Neuron (in vitro differentiated cells): ENCODE measurements at regions not wholly inside any gene's neighbourhood (a gene's known extent, or its start where the extent isn't known, plus 50 kb on each side); places are given as distances from the start of the nearest gene placed in this dataset.
"Not testable (repeated sequence)": the region's sequence is repeated elsewhere in the genome, so short reads cannot be mapped to it uniquely, and the experiment has no call there.

Experiments used
- H2AFZ ChIP-seq: one replicate; pipeline ENCODE4 v1.6.1; 2013; ENCODE audit warnings: low read depth, mild to moderate bottlenecking, inconsistent platforms, low read length, moderate library complexity
- H3K27me3 ChIP-seq: one replicate; pipeline ENCODE4 v1.6.1; 2013; ENCODE audit warnings: low read length; ENCODE audit not compliant: insufficient read depth
- H3K36me3 ChIP-seq: one replicate; pipeline ENCODE4 v1.6.1; 2013; ENCODE audit warnings: low read length; ENCODE audit not compliant: insufficient read depth
- H3K4me1 ChIP-seq: one replicate; pipeline ENCODE4 v1.6.1; 2013; ENCODE audit warnings: low read length; ENCODE audit not compliant: insufficient read depth
- H3K4me3 ChIP-seq: 2 replicates; pipeline ENCODE4 v1.5.1; 2013; ENCODE audit warnings: mild to moderate bottlenecking, low read length, moderate library complexity
- H3K9me3 ChIP-seq: one replicate; pipeline ENCODE4 v1.6.1; 2013; ENCODE audit warnings: low read length

DNA sequence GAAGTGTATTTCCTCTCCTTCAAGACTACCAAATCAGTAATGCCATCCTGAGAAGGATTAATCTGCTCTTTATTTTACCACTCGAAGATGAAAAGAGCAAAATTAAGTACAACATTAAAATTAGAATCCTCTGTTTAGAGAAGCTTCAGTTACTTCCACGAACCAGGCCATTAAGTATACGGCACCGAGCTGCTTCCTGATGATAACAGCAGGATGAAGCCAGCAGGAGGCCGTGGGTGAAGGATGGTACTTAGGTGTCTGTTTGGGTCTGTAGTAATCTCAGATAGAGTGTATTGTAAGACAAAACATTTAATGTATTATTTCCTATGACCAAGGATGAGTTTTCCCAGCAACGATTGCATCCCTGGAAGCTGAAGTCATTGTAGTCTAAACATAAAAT, 362.8 kb downstream of the SFMBT2 start:
- H2AFZ ChIP-seq, result no peak overlapping the region
- no peaks in the 10 kb centered on the region for H3K36me3 ChIP-seq
- H3K4me1 ChIP-seq, result no peaks in the 10 kb centered on the region
- no peaks in the 10 kb centered on the region for H3K27me3 ChIP-seq
- no peak overlapping the region for H3K4me3 ChIP-seq
- H3K9me3 ChIP-seq, result no peaks in the 10 kb centered on the region

DNA sequence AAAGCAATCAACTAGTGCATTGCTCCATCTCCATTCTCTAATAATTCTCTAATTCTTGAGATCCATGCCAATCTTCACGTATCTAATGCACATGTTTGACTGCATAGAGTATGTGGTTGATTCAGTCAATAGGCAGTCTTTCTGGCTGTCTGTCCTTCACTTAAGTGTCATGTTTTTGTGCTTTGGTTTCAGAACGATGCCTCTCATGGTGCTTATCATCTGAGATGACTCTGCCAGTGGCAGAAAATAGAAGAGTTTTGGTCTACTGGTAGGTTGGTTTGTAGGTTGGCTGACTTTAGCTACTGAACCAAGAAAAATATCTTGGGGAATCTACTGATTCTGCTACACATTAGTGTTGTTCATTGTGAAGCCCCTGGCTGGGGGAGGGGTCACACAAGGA, 364.2 kb downstream of the SFMBT2 start:
- no peaks in the 10 kb centered on the region for H3K36me3 ChIP-seq
- H3K4me1 ChIP-seq, result peaks cover 2% of the 10 kb centered on the region
- no peaks in the 10 kb centered on the region for H3K9me3 ChIP-seq
- no peaks in the 10 kb centered on the region for H3K27me3 ChIP-seq
- no peak overlapping the region for H2AFZ ChIP-seq
- H3K4me3 ChIP-seq, result no peak overlapping the region

DNA sequence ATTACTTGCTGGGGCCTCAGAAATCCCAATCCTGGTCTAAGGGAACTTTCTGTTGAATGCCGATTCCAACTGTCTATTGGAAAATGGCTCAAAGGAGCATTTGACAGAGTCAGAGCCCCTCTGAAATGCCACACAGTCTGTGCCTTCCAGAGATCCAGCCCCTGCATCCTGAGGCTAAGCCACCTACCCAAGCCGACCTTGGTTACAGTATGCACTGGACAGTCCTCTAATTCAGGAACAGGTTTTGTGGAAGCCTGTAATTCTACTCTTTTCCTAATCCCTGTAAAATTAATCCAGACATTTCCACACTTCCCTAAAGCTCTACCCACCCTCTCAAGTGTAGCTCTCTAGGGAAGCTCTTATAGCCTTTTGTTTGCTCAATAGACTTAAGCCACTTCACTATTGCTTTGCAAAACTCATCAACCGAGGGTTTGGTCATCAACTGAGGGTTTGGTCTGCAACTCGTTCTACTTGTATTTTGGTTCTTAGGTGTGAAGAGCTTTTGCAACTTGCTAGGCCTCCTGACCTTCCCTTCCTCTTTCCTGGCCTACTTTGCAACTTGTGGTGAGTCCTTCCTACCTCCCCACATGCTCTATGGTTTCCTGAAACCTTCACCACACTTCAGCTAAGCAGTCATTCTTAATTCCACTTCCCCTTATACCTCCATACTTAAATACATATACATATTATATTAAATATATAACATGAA, 364.8 kb downstream of the SFMBT2 start:
- Histone ChIP-seq H3K4me3 (no peak overlapping the region), H3K4me1 (peaks cover 4% of the 10 kb centered on the region), H3K9me3 (no peaks in the 10 kb centered on the region), H2AFZ (no peak overlapping the region), H3K36me3 (no peaks in the 10 kb centered on the region), H3K27me3 (no peaks in the 10 kb centered on the region)

DNA sequence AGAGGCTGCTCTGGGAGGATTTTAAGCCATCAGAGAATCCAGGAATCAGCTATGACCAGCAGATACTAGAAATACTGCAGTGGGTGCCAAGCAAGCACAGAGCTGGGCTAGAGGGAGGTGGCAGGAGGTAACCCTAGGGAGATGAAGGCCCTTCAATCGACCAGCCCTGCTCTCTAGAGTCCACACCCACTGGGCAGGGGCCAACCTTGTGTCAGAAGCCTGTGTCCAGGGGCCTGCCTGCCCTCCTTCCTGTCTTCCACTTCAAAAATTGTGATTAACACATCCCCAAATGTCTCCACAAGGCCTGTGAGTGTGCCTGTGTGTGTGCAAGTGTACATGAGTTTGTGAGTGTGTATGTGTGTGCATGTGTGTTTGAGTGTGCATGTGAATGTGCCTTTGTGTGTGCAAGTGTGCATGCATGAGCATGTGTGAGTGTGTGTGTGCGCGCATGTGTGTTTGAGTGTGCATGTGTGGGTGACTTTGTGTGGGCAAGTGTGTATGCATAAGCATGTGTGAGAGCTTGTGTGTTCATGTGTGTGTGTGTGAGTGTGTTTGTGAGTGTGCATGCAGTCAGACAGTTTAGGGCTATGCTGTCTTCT, 367.7 kb downstream of the SFMBT2 start:
- Histone ChIP-seq H3K9me3 (no peaks in the 10 kb centered on the region), H3K27me3 (no peaks in the 10 kb centered on the region), H3K4me1 (peaks cover 4% of the 10 kb centered on the region), H3K4me3 (no peak overlapping the region), H3K36me3 (no peaks in the 10 kb centered on the region), H2AFZ (no peak overlapping the region)

DNA sequence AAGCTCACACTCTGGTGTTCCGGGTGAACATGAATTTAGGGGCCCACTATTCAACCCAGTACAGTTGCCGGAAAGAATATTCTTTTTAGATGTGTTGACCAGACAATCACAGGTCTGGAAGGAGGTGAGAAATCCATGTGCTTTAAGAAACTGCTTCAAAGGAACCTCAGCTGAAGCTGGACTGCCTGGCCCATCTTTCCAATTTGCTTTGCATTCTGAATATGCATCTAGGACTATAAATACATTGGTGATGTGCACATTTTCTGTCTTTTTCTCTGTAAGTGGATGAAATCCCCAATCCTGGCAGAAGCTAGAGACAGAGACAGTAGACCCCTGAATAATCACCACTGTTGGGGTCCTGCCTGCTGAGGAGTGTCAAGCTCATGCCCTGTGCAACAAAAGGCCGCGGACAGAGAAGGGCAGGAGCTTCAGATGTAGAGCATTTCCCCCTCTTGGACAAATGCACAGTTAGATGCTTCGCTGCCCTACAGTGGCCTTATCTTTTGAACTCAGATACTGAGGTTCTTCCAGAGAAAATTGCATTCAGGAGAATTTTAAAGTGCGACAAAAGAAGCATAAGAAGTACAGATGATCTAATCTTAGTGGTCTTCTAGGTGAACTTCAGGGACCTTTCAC, 368.3 kb downstream of the SFMBT2 start:
- Histone ChIP-seq H3K4me1 (peaks cover 4% of the 10 kb centered on the region), H3K27me3 (no peaks in the 10 kb centered on the region), H2AFZ (no peak overlapping the region), H3K4me3 (no peak overlapping the region), H3K9me3 (no peaks in the 10 kb centered on the region), H3K36me3 (no peaks in the 10 kb centered on the region)

DNA sequence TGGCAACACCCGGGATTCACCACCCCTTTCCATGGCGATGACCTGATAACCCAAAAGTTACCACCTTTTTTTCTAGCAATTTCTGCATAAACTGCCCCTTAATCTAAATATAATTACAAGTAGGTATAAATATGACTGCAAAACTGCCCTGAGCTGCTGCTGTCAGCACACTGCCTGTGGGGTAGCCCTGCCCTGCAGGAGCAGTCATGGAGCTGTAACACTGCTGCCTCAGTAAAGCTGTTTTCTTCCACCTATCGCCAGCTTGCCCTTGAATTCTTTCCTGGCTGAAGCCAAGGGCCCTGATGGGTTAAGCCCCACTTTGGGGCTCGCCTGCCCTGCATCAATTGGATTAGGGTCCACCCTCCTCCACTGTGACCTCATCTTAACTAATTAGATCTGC, 368.8 kb downstream of the SFMBT2 start:
- H3K4me3 ChIP-seq, result no peak overlapping the region
- H3K36me3 ChIP-seq, result no peaks in the 10 kb centered on the region
- H3K4me1 ChIP-seq, result peaks cover 4% of the 10 kb centered on the region
- no peaks in the 10 kb centered on the region for H3K27me3 ChIP-seq
- no peaks in the 10 kb centered on the region for H3K9me3 ChIP-seq
- no peak overlapping the region for H2AFZ ChIP-seq

DNA sequence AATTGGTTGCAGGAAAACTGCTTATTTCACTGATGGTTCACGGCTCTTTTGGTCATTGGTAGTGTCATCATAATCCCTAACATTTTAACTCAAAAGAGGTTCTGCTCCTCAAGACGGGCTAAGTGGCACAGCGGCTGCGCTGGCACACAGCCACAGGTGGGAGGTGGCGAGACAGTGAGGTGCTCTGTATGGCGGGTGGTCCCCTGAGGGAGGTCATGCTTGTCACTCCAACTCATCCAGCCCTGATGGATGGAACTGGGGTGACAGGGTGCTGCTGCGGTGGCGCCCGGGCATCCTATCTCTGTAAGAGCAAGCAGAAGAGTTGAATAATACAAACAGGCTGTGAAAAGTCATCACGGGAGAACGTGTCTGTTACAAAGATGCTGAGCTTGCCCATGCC, 370.2 kb downstream of the SFMBT2 start:
- Histone ChIP-seq H3K36me3 (no peaks in the 10 kb centered on the region), H3K27me3 (no peaks in the 10 kb centered on the region), H2AFZ (no peak overlapping the region), H3K9me3 (no peaks in the 10 kb centered on the region), H3K4me1 (peaks cover 4% of the 10 kb centered on the region), H3K4me3 (no peak overlapping the region)

DNA sequence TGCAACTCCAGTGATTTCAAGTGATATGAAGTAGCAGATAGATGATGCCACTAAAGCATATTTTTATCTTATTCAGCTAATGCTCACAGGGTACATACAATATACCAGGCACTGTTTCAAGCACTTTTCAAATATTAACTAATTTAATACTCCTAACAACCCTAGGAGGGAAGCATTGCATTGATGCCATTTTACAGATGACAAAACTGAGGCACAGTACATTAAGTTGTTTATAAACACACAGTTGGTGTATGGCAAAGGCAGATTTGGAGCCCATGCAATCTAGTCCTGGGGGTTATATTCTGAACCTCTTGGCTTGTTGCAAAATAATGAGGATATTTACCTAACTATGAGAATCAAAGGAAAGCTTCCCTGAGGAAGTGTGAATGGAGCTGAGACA, 371.0 kb downstream of the SFMBT2 start:
- no peaks in the 10 kb centered on the region for H3K36me3 ChIP-seq
- H3K9me3 ChIP-seq, result no peaks in the 10 kb centered on the region
- H2AFZ ChIP-seq, result no peak overlapping the region
- peaks cover 4% of the 10 kb centered on the region for H3K4me1 ChIP-seq
- no peaks in the 10 kb centered on the region for H3K27me3 ChIP-seq
- no peak overlapping the region for H3K4me3 ChIP-seq

DNA sequence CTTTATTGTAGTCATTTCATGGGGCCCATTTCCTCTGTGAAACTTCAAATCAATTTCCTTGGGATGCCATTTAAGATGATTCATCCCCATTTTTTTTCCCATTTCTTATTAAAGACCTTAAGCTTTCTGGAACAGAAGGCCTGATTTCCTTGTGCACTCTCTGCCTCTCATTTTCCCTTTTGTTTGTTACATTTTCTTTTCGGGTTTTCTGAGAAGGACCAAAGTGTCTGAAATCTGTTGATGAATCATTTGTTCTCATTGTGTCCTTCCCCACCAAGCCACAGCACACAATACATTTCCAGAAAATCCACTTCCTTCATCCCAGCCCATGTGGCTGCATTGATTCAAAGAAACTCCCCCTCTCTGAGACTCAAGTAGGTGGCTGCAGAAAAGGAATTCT, 372.4 kb downstream of the SFMBT2 start:
- Histone ChIP-seq H3K9me3 (no peaks in the 10 kb centered on the region), H3K27me3 (no peaks in the 10 kb centered on the region), H2AFZ (no peak overlapping the region), H3K4me3 (no peak overlapping the region), H3K36me3 (no peaks in the 10 kb centered on the region), H3K4me1 (peaks cover 4% of the 10 kb centered on the region)

DNA sequence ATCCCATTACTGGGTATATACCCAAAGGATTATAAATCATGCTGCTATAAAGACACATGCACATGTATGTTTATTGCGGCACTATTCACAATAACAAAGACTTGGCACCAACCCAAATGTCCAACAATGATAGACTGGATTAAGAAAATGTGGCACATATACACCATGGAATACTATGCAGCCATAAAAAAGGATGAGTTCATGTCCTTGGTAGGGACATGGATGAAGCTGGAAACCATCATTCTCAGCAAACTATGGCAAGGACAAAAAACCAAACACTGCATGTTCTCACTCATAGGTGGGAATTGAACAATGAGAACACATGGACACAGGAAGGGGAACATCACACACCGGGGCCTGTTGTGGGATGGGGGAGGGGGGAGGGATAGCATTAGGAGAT, 373.4 kb downstream of the SFMBT2 start:
- H3K4me1 ChIP-seq, H3K36me3 ChIP-seq, H3K9me3 ChIP-seq, H3K4me3 ChIP-seq, H3K27me3 ChIP-seq, H2AFZ ChIP-seq: not testable (repeated sequence)

DNA sequence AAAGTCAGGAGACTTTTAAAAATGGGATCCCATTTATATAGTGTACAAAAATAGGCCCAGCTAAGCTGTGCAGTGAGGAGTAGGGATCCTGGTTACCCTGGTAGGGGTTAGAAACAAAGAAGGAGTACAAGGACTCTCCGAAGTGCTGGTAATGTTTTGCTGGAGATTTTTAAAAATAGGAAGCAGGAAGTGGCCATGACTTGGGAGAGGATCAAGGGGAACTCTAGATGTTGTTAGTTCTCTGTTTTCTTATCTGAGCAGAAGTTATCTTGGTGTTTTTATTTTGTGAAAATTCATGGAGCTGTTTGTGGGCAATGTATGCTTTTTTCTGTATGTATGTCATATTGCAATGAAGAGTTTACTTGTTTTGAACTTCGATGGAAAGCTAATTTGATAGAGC, 373.9 kb downstream of the SFMBT2 start:
- H2AFZ ChIP-seq, result no peak overlapping the region
- peaks cover 4% of the 10 kb centered on the region for H3K4me1 ChIP-seq
- H3K4me3 ChIP-seq, result no peak overlapping the region

DNA sequence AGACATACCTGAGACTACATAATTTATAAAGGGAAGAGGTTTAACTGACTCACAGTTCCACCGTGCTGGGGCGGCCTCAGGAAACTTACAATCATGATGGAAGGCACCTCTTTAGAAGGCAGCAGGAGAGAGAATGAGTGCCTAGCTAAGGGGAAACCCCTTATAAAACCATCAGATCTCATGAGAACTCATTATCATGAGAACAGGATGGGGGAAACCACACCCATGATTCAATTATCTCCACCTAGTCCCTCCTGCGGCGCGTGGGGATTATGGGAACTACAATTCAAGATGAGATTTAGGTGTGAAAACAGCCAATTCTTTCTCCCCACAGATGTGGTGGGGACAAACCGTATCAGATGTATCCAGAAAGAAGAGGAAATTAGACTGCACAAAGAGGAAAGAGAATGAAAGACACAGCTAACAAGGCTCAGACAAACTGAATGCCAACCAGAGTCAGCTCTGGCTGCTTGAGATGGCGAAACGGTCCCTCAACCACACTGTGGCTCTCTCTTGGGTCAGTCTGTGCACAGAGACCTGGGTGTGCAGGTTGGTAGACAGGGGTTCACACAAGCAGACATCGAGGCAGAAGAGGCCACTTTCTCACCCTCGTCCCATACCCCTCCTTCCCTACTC, 375.6 kb downstream of the SFMBT2 start:
- Histone ChIP-seq H3K4me3 (no peak overlapping the region), H3K27me3 (no peaks in the 10 kb centered on the region), H2AFZ (no peak overlapping the region), H3K9me3 (no peaks in the 10 kb centered on the region), H3K4me1 (no peaks in the 10 kb centered on the region), H3K36me3 (no peaks in the 10 kb centered on the region)

More for the DNA sequence above, 373.9 kb downstream of the SFMBT2 start:
- Histone ChIP-seq H3K9me3 (no peaks in the 10 kb centered on the region), H3K27me3 (no peaks in the 10 kb centered on the region), H3K36me3 (no peaks in the 10 kb centered on the region)

DNA sequence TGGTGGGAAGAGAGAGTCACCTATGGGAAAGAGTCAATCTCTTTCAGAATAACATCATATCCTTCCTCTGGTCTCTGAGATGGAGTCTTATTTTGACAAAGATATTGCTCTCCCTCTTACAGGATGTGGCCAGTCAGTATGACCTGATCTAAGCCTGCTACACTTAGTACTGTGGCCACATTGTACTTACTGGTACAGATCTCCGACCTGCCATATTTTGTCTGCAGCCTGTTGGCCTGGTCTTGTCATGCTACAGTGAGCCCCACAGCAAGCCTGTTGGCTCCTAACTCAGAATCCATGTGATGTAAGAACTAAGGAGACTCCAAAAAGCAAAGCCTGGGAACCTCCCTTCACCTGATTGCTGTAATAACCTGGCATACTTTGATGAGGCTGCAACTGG, 377.8 kb downstream of the SFMBT2 start:
- Histone ChIP-seq H3K9me3 (no peaks in the 10 kb centered on the region), H2AFZ (no peak overlapping the region), H3K4me3 (no peak overlapping the region), H3K36me3 (no peaks in the 10 kb centered on the region), H3K4me1 (no peaks in the 10 kb centered on the region), H3K27me3 (no peaks in the 10 kb centered on the region)
